ENCODE measurements at regions not wholly inside any gene's neighbourhood (a gene's known extent, or its start where the extent isn't known, plus 50 kb on each side); places are given as distances from the start of the nearest gene placed in this dataset.

- no peak for TF ChIP-seq REST (IDR thresholded peaks at IDR 0.05; ENCODE audit: unreplicated experiment)
- TF ChIP-seq NANOG (IDR thresholded peaks at IDR 0.05; ENCODE audit: borderline replicate concordance): no peak
- no peak for TF ChIP-seq ZNF114 (CRISPR knock-in tag; IDR thresholded peaks at IDR 0.05)
Observed at GRCh38 chr5:160496784-160497183, 75.1 kb downstream of the PTTG1 start (continued).

GRCh38 chr5:160497878-160498277 lies 76.2 kb downstream of the PTTG1 start:
- Histone ChIP-seq H3K4me2 (no peak overlapping the region), H3K79me2 (replicated peaks; ENCODE audit: insufficient read depth) (no peaks in the 10 kb centered on the region), H3K4me3 (no peak overlapping the region), H3K27ac (ENCODE audit: low read depth) (no peak overlapping the region), H4K20me1 (replicated peaks; ENCODE audit: insufficient read depth) (no peaks in the 10 kb centered on the region), H2AFZ (no peak overlapping the region), H3F3A (replicated peaks; ENCODE audit: low read depth) (no peaks in the 10 kb centered on the region), H3K36me3 (ENCODE audit: insufficient read depth) (no peaks in the 10 kb centered on the region), H3K27me3 (ENCODE audit: insufficient read depth) (no peaks in the 10 kb centered on the region), H3K9me2 (ENCODE audit: insufficient read depth) (peaks cover 12% of the 10 kb centered on the region), H3K4me1 (ENCODE audit: insufficient read depth) (peaks cover 5% of the 10 kb centered on the region; the same call in 1 of the 2 replicates)
- ATAC-seq (no peak), DNase-seq (ENCODE audit: low spot score) (no peak)
- Mint-ChIP-seq H3K27ac (no peak overlapping the region), H3K27me3 (ENCODE audit: insufficient read depth, low read depth, poor library complexity) (peaks cover 2% of the 10 kb centered on the region), H3K36me3 (ENCODE audit: low read depth) (no peaks in the 10 kb centered on the region), H3K4me3 (no peak overlapping the region), H3K4me1 (peaks cover 5% of the 10 kb centered on the region), H3K9me3 (no peaks in the 10 kb centered on the region; the same call in 2 of the 3 replicates)
- no peak for TF ChIP-seq ZNF114 (CRISPR knock-in tag; IDR thresholded peaks at IDR 0.05)
- no peak for TF ChIP-seq ZNF331 (CRISPR knock-in tag; IDR thresholded peaks at IDR 0.05; ENCODE audit: low read depth)
- TF ChIP-seq NANOG (IDR thresholded peaks at IDR 0.05; ENCODE audit: borderline replicate concordance): no peak
- no peak for TF ChIP-seq ZNF462 (CRISPR knock-in tag; IDR thresholded peaks at IDR 0.05)
- no peak for TF ChIP-seq STAT1 (IDR thresholded peaks at IDR 0.05; ENCODE audit: unreplicated experiment)
- no peak for TF ChIP-seq REST (IDR thresholded peaks at IDR 0.05; ENCODE audit: unreplicated experiment)
- no peak for TF ChIP-seq POLR2AphosphoS5 (IDR thresholded peaks at IDR 0.05; ENCODE audit: low read depth)
- no peak for TF ChIP-seq CREB1 (CRISPR knock-in tag; IDR thresholded peaks at IDR 0.05; ENCODE audit: low read depth)
- no peak for TF ChIP-seq EZH2 (IDR thresholded peaks at IDR 0.05; ENCODE audit: low read depth, unreplicated experiment)
- TF ChIP-seq JUNB (IDR thresholded peaks at IDR 0.05; ENCODE audit: unreplicated experiment): no peak

All from GM23338 (cell line).